T-cell (primary cell): ENCODE measurements at regions not wholly inside any gene's neighbourhood (a gene's known extent, or its start where the extent isn't known, plus 50 kb on each side); places are given as distances from the start of the nearest gene placed in this dataset.
"Not testable (repeated sequence)": the region's sequence is repeated elsewhere in the genome, so short reads cannot be mapped to it uniquely, and the experiment has no call there.

ENCODE experiments used
- ATAC-seq, 4 experiments: fragments of 200-7000 bp in 3 of 4; fragments of 150-1000 bp in 1 of 4; cut with Tn5 transposase; replicated peaks in 1 of 4; 1 replicate in 3 of 4; 2 replicates in 1 of 4; pipeline ENCODE4 v1.10.0; 2021; ENCODE audit warnings: moderate library complexity in 3 of 4, mild to moderate bottlenecking in 2 of 4, moderate number of reproducible peaks in 1 of 4
- CTCF ChIA-PET, 2 donors: fragments of 300-600 bp; sonication (Branson Sonifier 250); formaldehyde crosslinking; loops; one replicate each; lab custom pipeline; 2022; ENCODE audit warnings: antibody characterized with exemption in 2 of 2; lab: Charles Lee
- POLR2A ChIA-PET, 2 donors: fragments of 300-600 bp; sonication (Branson Sonifier 250); formaldehyde crosslinking; loops; one replicate each; lab custom pipeline; 2022; ENCODE audit warnings: antibody characterized with exemption in 2 of 2; lab: Charles Lee
- DNase-seq, 35 experiments: peaks; one replicate each; pipeline versions ENCODE4 v3.0.0 to v3.0.0-alpha.2; 2013 to 2023
- H3K27ac ChIP-seq: one replicate; pipeline ENCODE4 v1.5.1; 2013; ENCODE audit warnings: low read length
- H3K27me3 ChIP-seq, 2 experiments: replicated peaks in 1 of 2; 1 replicate in 1 of 2; 2 replicates in 1 of 2; pipeline versions ENCODE4 v1.6.1 to v1.7.0; 2013; ENCODE audit warnings: low read length in 1 of 2, mixed read lengths in 1 of 2; ENCODE audit not compliant: control insufficient read depth in 2 of 2, insufficient read depth in 2 of 2; ENCODE audit errors: extremely low read depth in 1 of 2
- H3K36me3 ChIP-seq, 2 donors: 1 replicate in 1 of 2; 2 replicates in 1 of 2; pipeline versions ENCODE4 v1.6.1 to v1.7.0; 2013; ENCODE audit warnings: low read length in 1 of 2; ENCODE audit not compliant: control insufficient read depth in 2 of 2, insufficient read depth in 1 of 2; ENCODE audit errors: extremely low read depth in 1 of 2
- H3K4me1 ChIP-seq, 2 experiments: 1 replicate in 1 of 2; 2 replicates in 1 of 2; pipeline versions ENCODE4 v1.6.1 to v1.7.0; 2013; ENCODE audit warnings: low read length in 2 of 2, mixed read lengths in 1 of 2; ENCODE audit not compliant: insufficient read depth in 2 of 2, control insufficient read depth in 1 of 2; ENCODE audit errors: extremely low read depth in 1 of 2
- H3K4me3 ChIP-seq, 2 donors: 1 replicate in 1 of 2; 2 replicates in 1 of 2; pipeline versions ENCODE4 v1.5.1 to v1.7.0; 2013; ENCODE audit warnings: mild to moderate bottlenecking in 2 of 2, low read length in 1 of 2, moderate library complexity in 1 of 2; ENCODE audit not compliant: control insufficient read depth in 1 of 2; ENCODE audit errors: extremely low read depth in 1 of 2
- H3K9me3 ChIP-seq: 2 replicates; pipeline ENCODE4 v1.7.0; 2013
- H3K27ac Mint-ChIP-seq, 2 donors: one replicate each; pipeline ENCODE4 v1.8.0; 2020 to 2021; ENCODE audit warnings: mild to moderate bottlenecking in 2 of 2, mixed read lengths in 2 of 2
- H3K27me3 Mint-ChIP-seq, 2 donors: one replicate each; pipeline ENCODE4 v1.8.0; 2021 to 2022; ENCODE audit warnings: mixed read lengths in 2 of 2
- H3K36me3 Mint-ChIP-seq: one replicate; pipeline ENCODE4 v1.8.0; 2021; ENCODE audit warnings: mixed read lengths
- H3K4me1 Mint-ChIP-seq, 3 donors: one replicate each; pipeline ENCODE4 v1.8.0; 2020 to 2022; ENCODE audit warnings: mixed read lengths in 3 of 3, mild to moderate bottlenecking in 1 of 3
- H3K4me3 Mint-ChIP-seq, 3 donors: one replicate each; pipeline ENCODE4 v1.8.0; 2020 to 2022; ENCODE audit warnings: mild to moderate bottlenecking in 3 of 3, mixed read lengths in 3 of 3, moderate library complexity in 3 of 3
- H3K9me3 Mint-ChIP-seq, 3 donors: one replicate each; pipeline ENCODE4 v1.8.0; 2020 to 2022; ENCODE audit warnings: mixed read lengths in 3 of 3
- WGBS: methylation state at CpG from one replicate; pipeline ENCODE4 v1.1.5; 2013; ENCODE audit warnings: missing lambda C conversion rate; ENCODE audit not compliant: insufficient coverage; 5-methylcytosine and 5-hydroxymethylcytosine counted together

GRCh38 chr9:64772751-64773331 lies 512.2 kb downstream of the FOXD4L5 start:
- H3K36me3 ChIP-seq, H3K4me1 ChIP-seq, H3K27me3 Mint-ChIP-seq, ATAC-seq, H3K4me3 Mint-ChIP-seq, POLR2A ChIA-PET, CTCF ChIA-PET, H3K27ac Mint-ChIP-seq, H3K9me3 Mint-ChIP-seq, H3K27ac ChIP-seq, H3K9me3 ChIP-seq, H3K4me1 Mint-ChIP-seq, H3K36me3 Mint-ChIP-seq, H3K27me3 ChIP-seq, H3K4me3 ChIP-seq: not testable (repeated sequence)
- WGBS, result no CpG with 5 or more reads among the region's 67 CpGs
- DNase-seq, result peak in 4 of 35 experiments; percentile 0 to 5 (median 1)

- not testable (repeated sequence) for ATAC-seq
Observed at GRCh38 chr9:64772123-64772736, 512.8 kb downstream of the FOXD4L5 start.

More at GRCh38 chr9:64772123-64772736, 512.8 kb downstream of the FOXD4L5 start:
- POLR2A ChIA-PET, H3K4me3 ChIP-seq, H3K27me3 Mint-ChIP-seq, H3K9me3 ChIP-seq, H3K4me3 Mint-ChIP-seq, H3K4me1 ChIP-seq, H3K27ac ChIP-seq, H3K27me3 ChIP-seq, H3K4me1 Mint-ChIP-seq, H3K27ac Mint-ChIP-seq, H3K36me3 Mint-ChIP-seq, CTCF ChIA-PET, H3K9me3 Mint-ChIP-seq, H3K36me3 ChIP-seq: not testable (repeated sequence)
- peak in 4 of 35 experiments; percentile 0 to 10 (median 2) for DNase-seq
- no CpG with 5 or more reads among the region's 4 CpGs for WGBS
